BJ (cell line): ENCODE measurements at regions not wholly inside any gene's neighbourhood (a gene's known extent, or its start where the extent isn't known, plus 50 kb on each side); places are given as distances from the start of the nearest gene placed in this dataset.

Source experiments
- CTCF ChIA-PET: fragments of 350-600 bp; formaldehyde crosslinking; extraction: SDS; loops from one replicate; lab custom pipeline; 2021; ENCODE audit warnings: antibody characterized with exemption, inconsistent platforms; lab: Yijun Ruan, JAX
- POLR2A ChIA-PET: fragments of 300-600 bp; sonication (Branson Sonifier 250); formaldehyde crosslinking; extraction: SDS; loops from one replicate; lab custom pipeline; 2021; ENCODE audit warnings: antibody characterized with exemption; lab: Charles Lee
- DNase-seq: peaks from one replicate; pipeline ENCODE4 v3.0.0-alpha.2; 2011; ENCODE audit warnings: low read depth
- H3K27me3 ChIP-seq: 2 replicates; pipeline ENCODE4 v1.6.0; 2011; ENCODE audit warnings: low read length; ENCODE audit not compliant: control insufficient read depth, insufficient read depth
- H3K36me3 ChIP-seq: 2 replicates; pipeline ENCODE4 v1.5.1; 2011; ENCODE audit warnings: low read length; ENCODE audit not compliant: control insufficient read depth, insufficient read depth
- H3K4me3 ChIP-seq: 2 replicates; pipeline ENCODE4 v1.5.1; 2011; ENCODE audit warnings: low read depth, mild to moderate bottlenecking, control low read depth, low read length
- TF ChIP-seq, protein P1 (sequence below): IDR thresholded peaks from 2 replicates; pipeline ENCODE4 v1.5.1; 2011; ENCODE audit warnings: low read depth, mild to moderate bottlenecking, control low read depth, inconsistent platforms, low read length, moderate library complexity; ENCODE audit not compliant: insufficient read depth

DNA sequence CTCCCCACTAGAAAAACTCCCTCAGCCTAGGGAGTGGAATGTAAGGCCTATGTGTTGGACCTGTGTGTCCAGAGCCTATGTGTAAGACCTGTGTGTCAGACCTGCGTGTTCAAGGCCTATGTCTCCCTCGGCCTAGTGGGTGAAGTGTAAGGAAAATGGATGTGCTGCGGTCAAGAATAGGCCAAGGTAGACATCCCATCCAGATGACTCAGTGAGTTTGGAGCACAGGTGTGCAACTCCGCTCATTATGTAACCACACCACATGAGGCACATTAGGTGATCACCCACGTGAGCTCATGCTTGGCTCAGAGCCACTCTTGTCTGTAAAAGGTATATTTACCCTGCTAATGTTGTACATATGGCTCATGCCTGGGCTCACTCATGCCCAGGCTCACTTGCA is 565.3 kb upstream of the CRIM1 start:
- CTCF ChIA-PET = no interaction called here
- Histone ChIP-seq H3K4me3 (no peak overlapping the region), H3K27me3 (no peaks in the 10 kb centered on the region), H3K36me3 (no peaks in the 10 kb centered on the region)
- DNase-seq = no peak
- TF ChIP-seq, protein P1, sequence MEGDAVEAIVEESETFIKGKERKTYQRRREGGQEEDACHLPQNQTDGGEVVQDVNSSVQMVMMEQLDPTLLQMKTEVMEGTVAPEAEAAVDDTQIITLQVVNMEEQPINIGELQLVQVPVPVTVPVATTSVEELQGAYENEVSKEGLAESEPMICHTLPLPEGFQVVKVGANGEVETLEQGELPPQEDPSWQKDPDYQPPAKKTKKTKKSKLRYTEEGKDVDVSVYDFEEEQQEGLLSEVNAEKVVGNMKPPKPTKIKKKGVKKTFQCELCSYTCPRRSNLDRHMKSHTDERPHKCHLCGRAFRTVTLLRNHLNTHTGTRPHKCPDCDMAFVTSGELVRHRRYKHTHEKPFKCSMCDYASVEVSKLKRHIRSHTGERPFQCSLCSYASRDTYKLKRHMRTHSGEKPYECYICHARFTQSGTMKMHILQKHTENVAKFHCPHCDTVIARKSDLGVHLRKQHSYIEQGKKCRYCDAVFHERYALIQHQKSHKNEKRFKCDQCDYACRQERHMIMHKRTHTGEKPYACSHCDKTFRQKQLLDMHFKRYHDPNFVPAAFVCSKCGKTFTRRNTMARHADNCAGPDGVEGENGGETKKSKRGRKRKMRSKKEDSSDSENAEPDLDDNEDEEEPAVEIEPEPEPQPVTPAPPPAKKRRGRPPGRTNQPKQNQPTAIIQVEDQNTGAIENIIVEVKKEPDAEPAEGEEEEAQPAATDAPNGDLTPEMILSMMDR = no peak
- POLR2A ChIA-PET = no interaction called here

DNA sequence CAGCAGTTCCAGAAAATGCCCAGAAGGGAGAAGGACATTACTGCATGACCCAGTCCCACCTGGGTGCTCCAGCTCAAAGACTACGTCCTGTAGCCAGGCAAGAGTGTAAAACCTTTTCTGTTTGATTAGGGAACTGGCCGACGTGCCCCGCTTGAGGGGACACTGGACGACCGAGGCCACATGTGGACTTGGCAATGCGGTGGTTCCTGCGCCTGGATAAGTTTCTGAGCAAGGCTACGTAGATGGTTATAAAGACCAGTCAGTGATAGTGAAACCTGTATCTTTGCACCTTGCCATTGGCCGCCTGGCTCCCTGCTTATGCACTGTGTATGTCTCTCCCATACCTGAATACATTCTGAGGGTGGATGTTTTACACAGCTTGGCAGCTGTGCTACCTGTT is 567.0 kb upstream of the CRIM1 start:
- POLR2A ChIA-PET = no interaction called here
- Histone ChIP-seq H3K27me3 (no peaks in the 10 kb centered on the region), H3K36me3 (no peaks in the 10 kb centered on the region), H3K4me3 (no peak overlapping the region)
- DNase-seq = no peak
- TF ChIP-seq, protein P1 = no peak
- CTCF ChIA-PET = no interaction called here

DNA sequence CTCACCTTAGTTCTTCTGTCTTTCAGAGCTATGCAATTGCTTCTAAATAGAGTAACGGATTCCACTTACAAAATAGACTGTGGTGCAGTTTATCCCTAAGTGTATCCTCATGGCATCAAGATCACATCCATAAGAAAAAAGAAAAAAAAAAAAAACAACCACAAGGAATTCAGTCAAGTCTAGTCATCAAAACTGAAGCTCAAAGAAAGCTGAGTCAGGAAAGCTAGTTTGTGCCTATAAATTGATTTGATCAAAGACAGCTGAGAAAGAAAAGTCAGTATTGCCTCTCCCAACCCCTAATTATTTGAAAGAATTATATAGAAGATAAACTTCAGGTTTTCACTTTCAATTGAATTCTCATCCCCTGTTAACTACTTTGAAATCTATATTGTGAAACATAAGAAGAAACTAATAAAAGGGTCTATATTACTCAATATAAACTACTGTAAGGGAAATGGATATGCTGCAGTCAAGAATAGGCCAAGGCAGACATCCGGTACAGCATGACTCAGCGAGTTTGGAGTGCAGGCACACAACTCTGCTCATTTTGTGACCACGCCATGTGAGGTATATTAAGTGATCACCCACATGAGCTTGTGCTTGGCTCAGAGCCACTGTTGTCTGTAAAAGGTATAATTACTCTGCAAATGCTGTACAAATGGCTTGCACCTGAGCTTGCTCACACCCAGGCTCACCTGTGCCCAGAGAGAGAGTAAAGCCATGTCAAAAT is 568.1 kb upstream of the CRIM1 start:
- CTCF ChIA-PET = no interaction called here
- DNase-seq = no peak
- H3K27me3 ChIP-seq = no peaks in the 10 kb centered on the region

DNA sequence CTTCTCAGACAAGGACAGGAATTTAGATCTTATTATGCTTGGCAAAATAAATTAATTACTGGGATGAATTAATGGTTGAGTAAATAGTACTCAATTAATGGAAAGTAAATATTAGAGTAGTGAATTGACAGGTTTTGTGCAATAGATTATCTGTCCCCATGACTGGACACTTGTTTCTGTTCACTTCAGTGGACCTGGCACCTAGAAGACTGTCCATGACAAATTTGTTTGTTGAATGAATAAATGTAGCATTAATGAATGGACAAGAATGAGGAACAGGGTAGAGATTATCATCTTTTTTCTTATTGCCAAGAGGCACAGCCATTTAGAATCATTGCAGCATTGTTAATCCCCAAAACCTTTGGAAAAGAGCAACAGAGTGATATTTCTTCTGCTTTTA is 570.0 kb upstream of the CRIM1 start:
- Histone ChIP-seq H3K27me3 (no peaks in the 10 kb centered on the region), H3K36me3 (no peaks in the 10 kb centered on the region), H3K4me3 (no peak overlapping the region)
- ChIA-PET CTCF (interaction anchor here (0.8 kb wide), 1 partner anchor 42 kb away, joined by 3 read pairs; no protein-coding TSS in a partner anchor), POLR2A (no interaction called here)
- TF ChIP-seq, protein P1 = no peak
- no peak for DNase-seq

More for the DNA sequence above, 568.1 kb upstream of the CRIM1 start:
- no peaks in the 10 kb centered on the region for H3K36me3 ChIP-seq
- TF ChIP-seq, protein P1 = no peak
- no peak overlapping the region for H3K4me3 ChIP-seq
- POLR2A ChIA-PET = no interaction called here

DNA sequence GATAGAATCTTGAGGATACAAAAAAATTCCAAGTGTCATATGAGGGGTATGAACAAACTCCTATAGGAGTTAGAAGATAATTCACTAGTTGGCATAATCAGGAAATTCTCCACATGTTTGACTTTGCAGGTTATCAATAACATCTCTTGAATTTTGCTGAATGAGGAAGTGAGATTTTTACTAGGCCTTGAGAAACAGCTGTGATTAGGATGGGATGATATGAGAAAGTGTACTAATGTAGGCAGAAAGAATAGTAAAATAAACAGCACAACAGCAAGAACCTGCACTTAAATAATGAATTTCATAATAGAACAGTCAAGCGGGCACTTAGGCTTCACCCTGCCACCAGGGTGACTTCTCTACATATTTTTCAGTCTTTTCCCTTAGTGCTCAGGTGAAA is 570.8 kb upstream of the CRIM1 start:
- ChIA-PET POLR2A (no interaction called here), CTCF (interaction anchor here (0.8 kb wide), 1 partner anchor 41 kb away, joined by 3 read pairs; no protein-coding TSS in a partner anchor)
- no peak overlapping the region for H3K4me3 ChIP-seq
- H3K27me3 ChIP-seq = no peaks in the 10 kb centered on the region
- no peak for DNase-seq
- H3K36me3 ChIP-seq = no peaks in the 10 kb centered on the region
- TF ChIP-seq, protein P1 = no peak
